Ovary (tissue), 3 donors: ENCODE measurements at regions not wholly inside any gene's neighbourhood (a gene's known extent, or its start where the extent isn't known, plus 50 kb on each side); places are given as distances from the start of the nearest gene placed in this dataset.

Source experiments
- CTCF ChIP-seq, 3 donors: fragments of 450-650 bp in 2 of 3; fragments of 200-600 bp in 1 of 3; IDR thresholded peaks; one replicate each; pipeline versions ENCODE4 v1.5.1 to v1.8.0; 2016 to 2022; ENCODE audit warnings: antibody characterized with exemption in 3 of 3, mild to moderate bottlenecking in 1 of 3
- EP300 ChIP-seq: sonication (generic); formaldehyde crosslinking; IDR thresholded peaks from one replicate; pipeline ENCODE4 v1.6.1; 2017; ENCODE audit warnings: antibody characterized with exemption
- POLR2A ChIP-seq: fragments of 450-650 bp; IDR thresholded peaks from one replicate; pipeline ENCODE4 v1.6.1; 2017; ENCODE audit warnings: antibody characterized with exemption, mild to moderate bottlenecking, moderate library complexity
- donor health status: DM: no; HTN: no; CAD: no.

- TF ChIP-seq CTCF (IDR thresholded peaks at IDR 0.05): no peak
- TF ChIP-seq EP300: no peak
- no peak for TF ChIP-seq POLR2A
These were observed 346.5 kb upstream of the FAT1 start for GRCh38 chr4:187070158-187070557.
